ENCODE measurements at regions not wholly inside any gene's neighbourhood (a gene's known extent, or its start where the extent isn't known, plus 50 kb on each side); places are given as distances from the start of the nearest gene placed in this dataset.
A peak's percentile ranks its signal among the peaks of the same experiment; 100 is the strongest.

DNA sequence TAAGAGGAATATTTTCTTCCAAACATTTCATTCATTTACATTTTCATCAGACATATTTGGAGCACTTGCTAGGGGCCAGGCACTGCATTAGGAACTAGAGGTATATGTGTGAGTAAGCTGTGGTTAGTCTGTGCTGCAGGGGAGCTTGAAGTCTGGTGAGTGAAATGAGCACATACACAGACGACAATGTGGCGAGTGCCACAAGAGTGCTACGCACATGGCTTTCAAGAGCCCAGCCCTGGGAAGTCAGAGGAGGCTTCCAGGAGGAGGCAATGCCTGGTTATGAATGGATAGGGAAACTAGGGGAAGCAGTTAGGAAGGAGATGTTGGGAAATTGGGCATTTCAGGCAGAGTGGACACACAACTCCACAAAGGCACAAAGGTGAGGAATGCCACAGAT, 171.8 kb downstream of the IER5 start:
- Mint-ChIP-seq H3K27me3 (peaks cover 16% of the 10 kb centered on the region), H3K4me3 (no peak overlapping the region), H3K36me3 (ENCODE audit: low read depth) (peaks cover 7% of the 10 kb centered on the region), H3K27ac (peak overlapping the region; percentile 27), H3K4me1 (no peaks in the 10 kb centered on the region)
- DNase-seq: no peak
- no peak for ATAC-seq
- H3K9me3 ChIP-seq (ENCODE audit: control insufficient read depth, low read length, poor library complexity, severe bottlenecking): no peaks in the 10 kb centered on the region

GRCh38 chr1:181260994-181261393, 172.5 kb downstream of the IER5 start:
- no peaks in the 10 kb centered on the region for H3K4me1 Mint-ChIP-seq
- peaks cover 16% of the 10 kb centered on the region for H3K27me3 Mint-ChIP-seq
- H3K27ac Mint-ChIP-seq: no peak overlapping the region
- no peaks in the 10 kb centered on the region for H3K9me3 ChIP-seq (ENCODE audit: control insufficient read depth, low read length, poor library complexity, severe bottlenecking)
- no peak for DNase-seq
- peaks cover 7% of the 10 kb centered on the region for H3K36me3 Mint-ChIP-seq (ENCODE audit: low read depth)
- no peak for ATAC-seq
- no peak overlapping the region for H3K4me3 Mint-ChIP-seq

DNA sequence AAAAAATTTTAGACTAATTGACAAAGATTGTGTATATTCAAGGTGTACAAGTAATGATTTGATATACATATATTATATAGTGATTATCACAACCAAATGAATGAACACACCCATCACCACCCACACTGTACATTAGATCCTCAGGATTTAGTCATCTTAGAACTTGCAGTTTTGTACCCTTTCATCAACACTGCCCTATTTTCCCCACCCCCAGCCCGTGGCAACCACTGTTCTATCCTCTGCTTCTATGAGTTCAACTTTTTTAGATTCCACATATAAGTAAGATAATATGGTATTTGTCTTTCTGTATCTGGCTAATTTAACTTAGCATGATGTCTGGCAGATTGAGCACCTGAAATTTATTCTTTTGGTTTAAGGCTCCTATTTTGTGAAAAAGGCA, 173.6 kb downstream of the IER5 start:
- Mint-ChIP-seq H3K36me3 (ENCODE audit: low read depth) (peaks cover 7% of the 10 kb centered on the region), H3K27ac (no peak overlapping the region), H3K27me3 (peaks cover 16% of the 10 kb centered on the region), H3K4me3 (no peak overlapping the region), H3K4me1 (no peaks in the 10 kb centered on the region)
- ATAC-seq (no peak), DNase-seq (no peak)
- no peaks in the 10 kb centered on the region for H3K9me3 ChIP-seq (ENCODE audit: control insufficient read depth, low read length, poor library complexity, severe bottlenecking)

DNA sequence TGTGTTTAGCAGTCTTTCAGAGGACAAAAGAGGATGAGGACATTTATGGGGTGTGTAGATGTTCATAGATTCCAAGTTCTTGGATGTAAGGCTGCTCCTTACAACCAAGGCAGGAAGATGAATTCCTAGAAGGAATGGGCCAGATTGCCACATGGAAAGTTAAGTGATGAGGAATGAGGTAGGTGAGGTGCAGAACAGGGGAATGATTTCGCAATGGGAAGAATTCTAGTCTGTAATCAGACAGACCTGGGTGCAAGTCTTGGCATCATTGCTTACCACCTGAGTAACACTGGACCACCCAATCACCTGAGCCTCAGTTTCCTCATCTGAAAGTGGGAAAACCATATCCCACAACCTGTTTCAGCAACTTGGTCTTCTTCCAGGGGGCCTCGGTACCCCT, 174.9 kb downstream of the IER5 start:
- Mint-ChIP-seq H3K36me3 (ENCODE audit: low read depth) (peaks cover 7% of the 10 kb centered on the region), H3K4me3 (no peak overlapping the region), H3K27me3 (peaks cover 16% of the 10 kb centered on the region), H3K27ac (no peak overlapping the region), H3K4me1 (no peaks in the 10 kb centered on the region)
- ATAC-seq: no peak
- DNase-seq: no peak
- H3K9me3 ChIP-seq (ENCODE audit: control insufficient read depth, low read length, poor library complexity, severe bottlenecking): no peaks in the 10 kb centered on the region

- DNase-seq (no peak), ATAC-seq (no peak)
- peaks cover 7% of the 10 kb centered on the region for H3K36me3 Mint-ChIP-seq (ENCODE audit: low read depth)
- no peaks in the 10 kb centered on the region for H3K9me3 ChIP-seq (ENCODE audit: control insufficient read depth, low read length, poor library complexity, severe bottlenecking)
- no peak overlapping the region for H3K27ac Mint-ChIP-seq
- H3K4me3 Mint-ChIP-seq: no peak overlapping the region
- no peaks in the 10 kb centered on the region for H3K4me1 Mint-ChIP-seq
- peaks cover 16% of the 10 kb centered on the region for H3K27me3 Mint-ChIP-seq
Observed at GRCh38 chr1:181264821-181265220, 176.3 kb downstream of the IER5 start.

GRCh38 chr1:181284978-181285377, 196.5 kb downstream of the IER5 start:
- Mint-ChIP-seq H3K4me3 (no peak overlapping the region), H3K36me3 (ENCODE audit: low read depth) (peaks cover 2% of the 10 kb centered on the region), H3K27ac (no peak overlapping the region), H3K27me3 (peaks cover 4% of the 10 kb centered on the region), H3K4me1 (no peaks in the 10 kb centered on the region)
- H3K9me3 ChIP-seq (ENCODE audit: control insufficient read depth, low read length, poor library complexity, severe bottlenecking): peaks cover 4% of the 10 kb centered on the region
- DNase-seq (no peak), ATAC-seq (no peak)

- DNase-seq (no peak), ATAC-seq (no peak)
- Mint-ChIP-seq H3K4me1 (no peaks in the 10 kb centered on the region), H3K36me3 (ENCODE audit: low read depth) (no peaks in the 10 kb centered on the region), H3K4me3 (no peak overlapping the region), H3K27me3 (peaks cover 39% of the 10 kb centered on the region), H3K27ac (no peak overlapping the region)
- no peaks in the 10 kb centered on the region for H3K9me3 ChIP-seq (ENCODE audit: control insufficient read depth, low read length, poor library complexity, severe bottlenecking)
Observed at GRCh38 chr1:181295217-181295616, 188.1 kb upstream of the CACNA1E start.

- Mint-ChIP-seq H3K27me3 (peaks cover 33% of the 10 kb centered on the region), H3K27ac (no peak overlapping the region), H3K4me1 (no peaks in the 10 kb centered on the region), H3K4me3 (no peak overlapping the region), H3K36me3 (ENCODE audit: low read depth) (no peaks in the 10 kb centered on the region)
- no peak for DNase-seq
- no peak for ATAC-seq
- H3K9me3 ChIP-seq (ENCODE audit: control insufficient read depth, low read length, poor library complexity, severe bottlenecking): no peaks in the 10 kb centered on the region
Observed at GRCh38 chr1:181296180-181296579, 187.1 kb upstream of the CACNA1E start.

DNA sequence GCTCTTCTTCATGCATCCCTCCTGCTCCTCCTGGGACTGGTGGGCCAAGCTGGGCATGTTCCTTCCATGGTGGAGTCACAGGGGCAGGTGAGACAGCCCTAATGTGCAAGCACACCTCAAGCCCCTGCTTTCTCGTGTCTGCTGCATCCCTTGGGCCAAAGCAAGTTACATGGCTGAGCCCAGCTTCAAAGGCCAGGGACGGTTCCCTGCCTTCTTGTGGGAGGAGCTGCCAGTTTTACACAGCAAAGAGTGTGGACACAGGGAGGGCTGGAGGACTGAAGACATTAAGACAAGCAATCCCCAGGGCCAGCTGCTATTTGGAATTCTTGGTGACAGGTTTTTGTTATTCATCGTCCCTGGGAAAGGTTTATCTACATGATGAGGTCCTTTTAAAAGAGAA, 175.2 kb upstream of the CACNA1E start:
- H3K27me3 Mint-ChIP-seq: peaks cover 17% of the 10 kb centered on the region
- H3K9me3 ChIP-seq (ENCODE audit: control insufficient read depth, low read length, poor library complexity, severe bottlenecking): no peaks in the 10 kb centered on the region
- no peak for DNase-seq
- H3K36me3 Mint-ChIP-seq (ENCODE audit: low read depth): peaks cover 8% of the 10 kb centered on the region
- H3K4me3 Mint-ChIP-seq: no peak overlapping the region
- peaks cover 6% of the 10 kb centered on the region for H3K4me1 Mint-ChIP-seq
- no peak overlapping the region for H3K27ac Mint-ChIP-seq
- ATAC-seq: no peak

DNA sequence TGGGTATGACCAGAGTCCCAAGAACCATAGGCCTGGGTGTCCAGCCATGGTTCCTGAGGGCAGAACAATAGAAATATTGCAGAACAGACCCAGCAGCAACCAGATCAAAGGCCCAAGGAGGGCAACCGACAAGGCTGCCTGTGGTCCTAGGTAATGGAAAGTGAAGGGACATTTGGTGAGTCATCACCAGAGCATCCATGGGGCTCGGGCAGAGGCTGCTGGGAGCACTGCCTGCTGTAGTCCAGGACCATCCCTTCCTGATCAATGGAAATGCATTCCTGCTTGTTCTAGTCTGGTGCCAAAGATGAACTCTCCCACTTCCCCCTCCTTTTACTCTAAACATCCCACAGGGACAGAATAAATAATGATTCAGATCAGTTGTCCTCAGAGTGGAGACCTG, 172.8 kb upstream of the CACNA1E start:
- no peak overlapping the region for H3K4me3 Mint-ChIP-seq
- no peak overlapping the region for H3K27ac Mint-ChIP-seq
- DNase-seq (no peak), ATAC-seq (no peak)
- H3K4me1 Mint-ChIP-seq: peaks cover 13% of the 10 kb centered on the region
- peaks cover 39% of the 10 kb centered on the region for H3K27me3 Mint-ChIP-seq
- H3K36me3 Mint-ChIP-seq (ENCODE audit: low read depth): peaks cover 11% of the 10 kb centered on the region
- H3K9me3 ChIP-seq (ENCODE audit: control insufficient read depth, low read length, poor library complexity, severe bottlenecking): no peaks in the 10 kb centered on the region

GRCh38 chr1:181312946-181313345, 170.4 kb upstream of the CACNA1E start:
- no peak overlapping the region for H3K4me3 Mint-ChIP-seq
- peaks cover 60% of the 10 kb centered on the region for H3K27me3 Mint-ChIP-seq
- H3K27ac Mint-ChIP-seq: no peak overlapping the region
- ATAC-seq (no peak), DNase-seq (no peak)
- H3K36me3 Mint-ChIP-seq (ENCODE audit: low read depth): peaks cover 13% of the 10 kb centered on the region
- no peaks in the 10 kb centered on the region for H3K9me3 ChIP-seq (ENCODE audit: control insufficient read depth, low read length, poor library complexity, severe bottlenecking)
- peaks cover 21% of the 10 kb centered on the region for H3K4me1 Mint-ChIP-seq

DNA sequence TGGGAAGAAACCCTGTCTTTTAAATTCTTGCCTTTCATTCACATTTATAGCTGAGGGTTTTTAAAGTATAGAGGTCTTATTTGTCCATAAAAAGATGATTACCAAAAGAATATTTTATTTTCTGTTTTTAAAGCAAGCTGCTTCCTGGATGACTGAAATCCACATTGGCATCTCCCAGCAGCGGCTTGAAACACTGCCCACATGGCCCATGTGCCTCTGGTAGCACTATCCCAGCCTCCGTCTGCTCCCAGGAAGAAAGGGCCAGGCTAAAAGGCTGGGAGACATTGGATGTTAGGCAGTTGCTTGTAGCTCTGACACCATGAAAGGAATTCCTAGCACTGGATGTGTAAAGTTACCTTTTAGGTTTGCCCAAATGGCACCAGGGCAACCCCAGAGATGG, 169.9 kb upstream of the CACNA1E start:
- ATAC-seq: no peak
- no peaks in the 10 kb centered on the region for H3K9me3 ChIP-seq (ENCODE audit: control insufficient read depth, low read length, poor library complexity, severe bottlenecking)
- Mint-ChIP-seq H3K36me3 (ENCODE audit: low read depth) (peaks cover 13% of the 10 kb centered on the region), H3K27me3 (peaks cover 65% of the 10 kb centered on the region), H3K27ac (no peak overlapping the region), H3K4me3 (no peak overlapping the region), H3K4me1 (peaks cover 25% of the 10 kb centered on the region)
- no peak for DNase-seq

DNA sequence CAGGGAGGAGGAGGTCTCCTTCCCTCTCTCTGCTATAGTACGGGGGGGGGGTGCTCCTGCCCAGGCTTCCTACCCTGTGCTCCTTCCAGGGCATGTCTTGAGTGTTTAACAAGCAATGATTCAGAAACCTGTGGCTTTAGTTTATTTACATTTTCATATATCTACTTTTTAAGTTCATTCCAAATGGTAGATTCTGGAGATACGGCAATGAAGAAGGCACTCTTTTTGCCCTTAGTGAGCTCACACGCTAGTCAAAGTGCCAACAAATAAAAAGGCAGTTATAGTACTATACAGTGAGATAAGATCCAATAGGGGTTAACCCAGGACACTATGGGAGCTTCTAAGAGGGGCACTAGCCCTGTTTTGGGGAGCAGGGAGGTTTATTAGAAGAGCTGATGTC, 169.3 kb upstream of the CACNA1E start:
- Mint-ChIP-seq H3K36me3 (ENCODE audit: low read depth) (peaks cover 10% of the 10 kb centered on the region), H3K4me1 (peaks cover 31% of the 10 kb centered on the region), H3K4me3 (peak overlapping the region; percentile 26), H3K27me3 (peaks cover 71% of the 10 kb centered on the region), H3K27ac (no peak overlapping the region)
- DNase-seq (no peak), ATAC-seq (no peak)
- H3K9me3 ChIP-seq (ENCODE audit: control insufficient read depth, low read length, poor library complexity, severe bottlenecking): no peaks in the 10 kb centered on the region

DNA sequence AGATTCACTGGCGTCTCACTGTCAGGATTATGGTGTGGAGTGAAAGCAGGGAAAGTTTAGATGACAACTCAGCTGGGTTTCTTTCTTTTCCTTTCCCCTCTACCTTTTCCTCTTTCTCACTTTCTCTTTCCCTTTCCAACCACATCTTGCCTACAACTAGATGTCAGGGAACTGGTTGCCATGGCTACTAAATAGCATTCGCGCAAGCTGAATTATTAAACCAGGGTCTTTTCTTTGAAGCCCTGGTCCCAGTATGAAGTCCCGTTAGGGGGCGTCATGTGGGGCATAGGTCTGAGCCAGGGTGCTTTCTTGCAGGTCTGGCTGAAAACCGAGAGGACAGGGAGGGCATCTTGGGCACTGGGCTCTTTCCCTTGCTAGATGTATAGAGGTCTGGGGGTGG, 168.4 kb upstream of the CACNA1E start:
- no peak for DNase-seq
- no peak for ATAC-seq

More for the DNA sequence above, 168.4 kb upstream of the CACNA1E start:
- Mint-ChIP-seq H3K27ac (no peak overlapping the region), H3K4me3 (no peak overlapping the region), H3K27me3 (peaks cover 80% of the 10 kb centered on the region), H3K4me1 (peaks cover 32% of the 10 kb centered on the region), H3K36me3 (ENCODE audit: low read depth) (peaks cover 11% of the 10 kb centered on the region)
- no peaks in the 10 kb centered on the region for H3K9me3 ChIP-seq (ENCODE audit: control insufficient read depth, low read length, poor library complexity, severe bottlenecking)

Measured in T-helper 17 cell (primary cell).